Endodermal cell (in vitro differentiated cells): ENCODE measurements at regions not wholly inside any gene's neighbourhood (a gene's known extent, or its start where the extent isn't known, plus 50 kb on each side); places are given as distances from the start of the nearest gene placed in this dataset.

Experiments used
- DNase-seq: peaks from one replicate; pipeline ENCODE4 v3.0.0-alpha.2; 2017
- H3K27ac ChIP-seq: 2 replicates; pipeline ENCODE4 v1.5.1; 2013; ENCODE audit warnings: mild to moderate bottlenecking, low read depth, low read length, moderate library complexity
- H3K27me3 ChIP-seq: 2 replicates; pipeline ENCODE4 v1.6.1; 2013; ENCODE audit warnings: mild to moderate bottlenecking, low read length, moderate library complexity; ENCODE audit not compliant: insufficient read depth, control insufficient read depth, poor library complexity, severe bottlenecking
- H3K36me3 ChIP-seq: 2 replicates; pipeline ENCODE4 v1.7.0; 2013; ENCODE audit warnings: mild to moderate bottlenecking, low read length, moderate library complexity; ENCODE audit not compliant: control insufficient read depth, insufficient read depth
- H3K4me1 ChIP-seq: one replicate; pipeline ENCODE4 v1.7.0; 2013; ENCODE audit warnings: low read length; ENCODE audit not compliant: control insufficient read depth, insufficient read depth
- H3K4me3 ChIP-seq: 2 replicates; pipeline ENCODE4 v1.5.1; 2013; ENCODE audit warnings: mild to moderate bottlenecking, low read length, moderate library complexity
- H3K9ac ChIP-seq: 2 replicates; pipeline ENCODE4 v1.6.1; 2013; ENCODE audit warnings: mild to moderate bottlenecking, low read length, moderate library complexity; ENCODE audit not compliant: poor library complexity, severe bottlenecking; ENCODE audit errors: extremely low read depth
- H3K9me3 ChIP-seq: 2 replicates; pipeline ENCODE4 v1.6.1; 2013; ENCODE audit warnings: mild to moderate bottlenecking, low read length, moderate library complexity; ENCODE audit not compliant: control insufficient read depth
- H3K27ac Mint-ChIP-seq: 2 replicates; pipeline ENCODE4 v1.8.0; 2020; ENCODE audit warnings: mixed read lengths
- H3K27me3 Mint-ChIP-seq: 2 replicates; pipeline ENCODE4 v1.8.0; 2021; ENCODE audit warnings: mild to moderate bottlenecking, mixed read lengths; ENCODE audit not compliant: insufficient read depth
- H3K36me3 Mint-ChIP-seq: 2 replicates; pipeline ENCODE4 v1.8.0; 2020; ENCODE audit warnings: low read depth, mixed read lengths
- H3K4me1 Mint-ChIP-seq: 2 replicates; pipeline ENCODE4 v1.8.0; 2020; ENCODE audit warnings: mixed read lengths
- H3K4me3 Mint-ChIP-seq: 2 replicates; pipeline ENCODE4 v1.8.0; 2020; ENCODE audit warnings: mild to moderate bottlenecking, moderate library complexity, mixed read lengths
- H3K9me3 Mint-ChIP-seq: 2 replicates; pipeline ENCODE4 v1.8.0; 2020; ENCODE audit warnings: mild to moderate bottlenecking, mixed read lengths
- WGBS, 2 experiments: methylation state at CpG; one replicate each; pipeline versions ENCODE4 v1.1.5 to v1.1.7; 2013; ENCODE audit warnings: missing lambda C conversion rate in 2 of 2, mixed read lengths in 1 of 2; ENCODE audit not compliant: insufficient coverage in 1 of 2, insufficient read length in 1 of 2; 5-methylcytosine and 5-hydroxymethylcytosine counted together
- TF ChIP-seq, protein P1 (sequence below): fragments of 200-600 bp; sonication (generic); conservative IDR thresholded peaks from 2 replicates; pipeline ENCODE4 v1.5.0; 2021; ENCODE audit warnings: antibody characterized with exemption, mild to moderate bottlenecking

DNA sequence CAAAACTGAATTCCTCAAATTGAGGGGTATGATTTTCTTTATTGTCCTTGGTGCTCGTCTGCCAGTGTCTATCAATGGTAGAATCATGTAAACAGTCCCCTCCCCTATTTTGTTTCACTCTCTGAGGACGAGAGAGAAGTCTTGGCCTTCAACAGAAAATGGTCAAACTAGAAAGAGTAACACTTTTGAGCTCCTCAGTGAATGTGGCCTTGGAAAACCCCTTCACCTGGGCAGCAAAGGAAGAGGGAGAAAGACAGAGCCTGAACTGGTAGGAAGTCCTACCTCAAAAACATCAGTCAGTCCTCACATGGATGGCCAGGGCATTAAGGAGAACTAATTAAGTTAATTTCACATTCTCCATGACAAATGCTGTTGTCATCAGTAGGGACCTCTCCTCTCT, 86.1 kb upstream of the TOP3B start:
- TF ChIP-seq, protein P1, sequence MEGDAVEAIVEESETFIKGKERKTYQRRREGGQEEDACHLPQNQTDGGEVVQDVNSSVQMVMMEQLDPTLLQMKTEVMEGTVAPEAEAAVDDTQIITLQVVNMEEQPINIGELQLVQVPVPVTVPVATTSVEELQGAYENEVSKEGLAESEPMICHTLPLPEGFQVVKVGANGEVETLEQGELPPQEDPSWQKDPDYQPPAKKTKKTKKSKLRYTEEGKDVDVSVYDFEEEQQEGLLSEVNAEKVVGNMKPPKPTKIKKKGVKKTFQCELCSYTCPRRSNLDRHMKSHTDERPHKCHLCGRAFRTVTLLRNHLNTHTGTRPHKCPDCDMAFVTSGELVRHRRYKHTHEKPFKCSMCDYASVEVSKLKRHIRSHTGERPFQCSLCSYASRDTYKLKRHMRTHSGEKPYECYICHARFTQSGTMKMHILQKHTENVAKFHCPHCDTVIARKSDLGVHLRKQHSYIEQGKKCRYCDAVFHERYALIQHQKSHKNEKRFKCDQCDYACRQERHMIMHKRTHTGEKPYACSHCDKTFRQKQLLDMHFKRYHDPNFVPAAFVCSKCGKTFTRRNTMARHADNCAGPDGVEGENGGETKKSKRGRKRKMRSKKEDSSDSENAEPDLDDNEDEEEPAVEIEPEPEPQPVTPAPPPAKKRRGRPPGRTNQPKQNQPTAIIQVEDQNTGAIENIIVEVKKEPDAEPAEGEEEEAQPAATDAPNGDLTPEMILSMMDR = no peak
- no peak overlapping the region for H3K27ac ChIP-seq
- no peaks in the 10 kb centered on the region for H3K4me1 ChIP-seq
- H3K9ac ChIP-seq = no peak overlapping the region
- 78 to 92% methylated on average over 2 of the region's 2 CpGs for WGBS, 2 experiments
- Mint-ChIP-seq H3K27ac (no peak overlapping the region), H3K4me3 (no peak overlapping the region), H3K27me3 (peaks cover 94% of the 10 kb centered on the region), H3K4me1 (no peaks in the 10 kb centered on the region), H3K9me3 (no peaks in the 10 kb centered on the region), H3K36me3 (no peaks in the 10 kb centered on the region)
- DNase-seq = no peak
- no peak overlapping the region for H3K4me3 ChIP-seq
- H3K36me3 ChIP-seq = no peaks in the 10 kb centered on the region
- peaks cover 87% of the 10 kb centered on the region for H3K27me3 ChIP-seq
- no peaks in the 10 kb centered on the region for H3K9me3 ChIP-seq

DNA sequence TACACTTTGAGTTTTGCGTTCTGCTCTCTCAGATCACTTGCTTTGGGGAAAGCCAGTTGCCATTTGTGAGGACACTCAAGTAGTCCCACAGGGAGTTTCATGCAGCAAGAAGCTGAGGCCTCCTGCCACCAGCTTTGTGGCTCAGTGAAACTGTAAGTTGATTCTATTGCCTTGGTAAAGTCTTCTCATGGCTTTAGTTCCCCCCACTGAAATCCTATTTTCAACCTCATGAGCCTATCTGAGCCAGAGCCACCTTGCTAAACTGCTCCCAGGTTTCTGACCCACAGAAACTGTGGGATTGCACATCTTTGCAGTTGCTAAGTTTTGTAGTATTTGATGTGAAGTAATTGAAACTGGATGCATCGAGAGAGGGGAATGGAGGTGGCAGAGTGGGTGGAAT, 85.4 kb upstream of the TOP3B start:
- no peaks in the 10 kb centered on the region for H3K4me1 Mint-ChIP-seq
- H3K4me3 Mint-ChIP-seq = no peak overlapping the region
- Histone ChIP-seq H3K4me3 (no peak overlapping the region), H3K9me3 (no peaks in the 10 kb centered on the region), H3K4me1 (no peaks in the 10 kb centered on the region), H3K27me3 (peaks cover 84% of the 10 kb centered on the region), H3K27ac (no peak overlapping the region), H3K36me3 (no peaks in the 10 kb centered on the region), H3K9ac (no peak overlapping the region)
- 89 to 91% methylated on average over 1 to 2 of the region's 2 CpGs for WGBS, 2 experiments
- H3K27ac Mint-ChIP-seq = no peak overlapping the region
- H3K9me3 Mint-ChIP-seq = no peaks in the 10 kb centered on the region
- TF ChIP-seq, protein P1 = no peak
- peaks cover 97% of the 10 kb centered on the region for H3K27me3 Mint-ChIP-seq
- no peaks in the 10 kb centered on the region for H3K36me3 Mint-ChIP-seq
- no peak for DNase-seq

DNA sequence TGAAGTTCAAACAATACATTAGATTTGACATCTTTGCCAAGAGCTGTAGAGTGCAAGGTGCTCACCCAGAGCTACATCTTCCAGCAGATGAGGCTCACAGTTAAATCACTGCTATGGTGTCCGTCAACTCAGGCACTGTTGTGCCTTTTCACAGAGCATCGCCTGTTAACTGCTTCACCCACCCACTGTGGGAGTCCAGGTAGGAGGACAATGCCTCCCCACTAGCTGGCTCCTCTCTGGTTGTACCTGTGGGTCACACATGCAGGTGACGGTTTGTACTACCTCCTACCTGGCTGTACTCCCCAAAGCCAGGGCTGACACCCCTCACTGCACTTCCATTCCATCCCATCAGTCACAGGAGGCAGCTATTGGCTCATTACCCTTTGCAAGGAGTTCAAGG, 84.6 kb upstream of the TOP3B start:
- no peaks in the 10 kb centered on the region for H3K4me1 ChIP-seq
- no peak overlapping the region for H3K4me3 ChIP-seq
- no peaks in the 10 kb centered on the region for H3K36me3 ChIP-seq
- no peak overlapping the region for H3K9ac ChIP-seq
- no peaks in the 10 kb centered on the region for H3K9me3 Mint-ChIP-seq
- no peak for DNase-seq
- WGBS, 2 experiments = 63 to 71% methylated on average over 3 of the region's 3 CpGs
- no peaks in the 10 kb centered on the region for H3K36me3 Mint-ChIP-seq
- peaks cover 76% of the 10 kb centered on the region for H3K27me3 ChIP-seq
- no peak overlapping the region for H3K4me3 Mint-ChIP-seq
- H3K9me3 ChIP-seq = no peaks in the 10 kb centered on the region
- TF ChIP-seq, protein P1 = no peak
- peaks cover 95% of the 10 kb centered on the region for H3K27me3 Mint-ChIP-seq
- H3K4me1 Mint-ChIP-seq = no peaks in the 10 kb centered on the region
- no peak overlapping the region for H3K27ac Mint-ChIP-seq
- H3K27ac ChIP-seq = no peak overlapping the region
